K562 (cell line): ENCODE measurements at regions not wholly inside any gene's neighbourhood (a gene's known extent, or its start where the extent isn't known, plus 50 kb on each side); places are given as distances from the start of the nearest gene placed in this dataset.

ENCODE experiments used
- BCOR ChIP-seq: fragments of 450-650 bp; IDR thresholded peaks from 2 replicates; pipeline ENCODE4 v1.6.1; 2016
- CCAR2 ChIP-seq: fragments of 200-400 bp; formaldehyde crosslinking; IDR thresholded peaks from 2 replicates; pipeline ENCODE4 v1.6.1; 2017; ENCODE audit warnings: mild to moderate bottlenecking, low read depth, low read length
- DACH1 ChIP-seq: fragments of 450-650 bp; IDR thresholded peaks from 2 replicates; pipeline ENCODE4 v1.6.1; 2018; ENCODE audit not compliant: partially characterized antibody
- E2F6 ChIP-seq, 2 experiments: IDR thresholded peaks; 2 replicates each; pipeline ENCODE4 v1.6.1; 2011; ENCODE audit warnings: borderline replicate concordance in 1 of 2, control low read depth in 1 of 2, low read depth in 1 of 2, low read length in 1 of 2, mild to moderate bottlenecking in 1 of 2, mixed read lengths in 1 of 2, moderate library complexity in 1 of 2; ENCODE audit not compliant: insufficient read depth in 1 of 2, insufficient read length in 1 of 2, poor library complexity in 1 of 2, severe bottlenecking in 1 of 2; ENCODE audit errors: extremely low read depth in 1 of 2
- EP300 ChIP-seq: IDR thresholded peaks from 2 replicates; pipeline ENCODE4 v1.6.1; 2012; ENCODE audit warnings: low read length, improper control_type of control experiment
- HDAC3 ChIP-seq: fragments of 450-650 bp; IDR thresholded peaks from 2 replicates; pipeline ENCODE4 v1.6.1; 2018; ENCODE audit warnings: borderline replicate concordance, mild to moderate bottlenecking, moderate library complexity; ENCODE audit not compliant: partially characterized antibody
- MEIS2 ChIP-seq: fragments of 450-650 bp; IDR thresholded peaks from 2 replicates; pipeline ENCODE4 v1.6.1; 2014; ENCODE audit warnings: mild to moderate bottlenecking; ENCODE audit not compliant: partially characterized antibody
- MXD1 ChIP-seq: fragments of 250-450 bp; sonication (Bioruptor Pico); IDR thresholded peaks from 2 replicates; pipeline ENCODE4 v1.8.0; 2021; ENCODE audit warnings: borderline replicate concordance, mild to moderate bottlenecking, moderate library complexity; ENCODE audit not compliant: poor library complexity, severe bottlenecking
- PRDM10 ChIP-seq: fragments of 450-650 bp; IDR thresholded peaks from 2 replicates; pipeline ENCODE4 v1.6.1; 2018; ENCODE audit not compliant: partially characterized antibody
- STAT6 ChIP-seq: sonication (generic); formaldehyde crosslinking; IDR thresholded peaks from 2 replicates; pipeline ENCODE4 v1.8.1; 2023; ENCODE audit warnings: mild to moderate bottlenecking, missing genetic modification reagents
- TEAD4 ChIP-seq, 2 experiments: sonication (generic) in 1 of 2; formaldehyde crosslinking in 1 of 2; IDR thresholded peaks; 2 replicates each; pipeline versions ENCODE4 v1.6.1 to v1.8.0; 2012 to 2022; ENCODE audit warnings: borderline replicate concordance in 1 of 2, inconsistent platforms in 1 of 2, low read length in 1 of 2, mild to moderate bottlenecking in 1 of 2, missing genetic modification reagents in 1 of 2
- ZC3H8 ChIP-seq: fragments of 450-650 bp; IDR thresholded peaks from 2 replicates; pipeline ENCODE4 v1.6.1; 2017
- ZEB2 ChIP-seq: fragments of 450-650 bp; IDR thresholded peaks from 2 replicates; pipeline ENCODE4 v1.6.1; 2016
- ZNF592 ChIP-seq: fragments of 450-650 bp; IDR thresholded peaks from 2 replicates; pipeline ENCODE4 v1.6.1; 2017; ENCODE audit warnings: antibody characterized with exemption, mild to moderate bottlenecking

- TF ChIP-seq ZNF592 (peak; percentile 38; the same call in 1 of the 2 replicates), STAT6 (CRISPR knock-in tag) (0 out of 2 replicates have a peak, but pooled peaks have one; percentile 66), ZC3H8 (no peak), BCOR (peak; percentile 59), TEAD4 (IDR thresholded peaks at IDR 0.05; ENCODE audit: low read length) (0 out of 2 replicates have a peak, but pooled peaks have one; percentile 0), TEAD4 (CRISPR knock-in tag; IDR thresholded peaks at IDR 0.05; ENCODE audit: borderline replicate concordance) (no peak), DACH1 (peak; percentile 48), PRDM10 (peak; percentile 42), E2F6 (IDR thresholded peaks at IDR 0.05; ENCODE audit: borderline replicate concordance in 1 of 2, extremely low read depth in 1 of 2, insufficient read depth in 1 of 2, insufficient read length in 1 of 2, low read depth in 1 of 2, low read length in 1 of 2, poor library complexity in 1 of 2, severe bottlenecking in 1 of 2) (peak in 1 of 2 experiments; percentile 18), ZEB2 (0 out of 2 replicates have a peak, but pooled peaks have one; percentile 15), MEIS2 (no peak), MXD1 (CRISPR knock-in tag) (no peak), EP300 (peak; percentile 8; the same call in 1 of the 2 replicates), HDAC3 (no peak), CCAR2 (no peak)
Observed at GRCh38 chr15:92801774-92802464, 98.2 kb upstream of the CHD2 start (continued).
